Eye (tissue), 1 donor: ENCODE measurements at regions not wholly inside any gene's neighbourhood (a gene's known extent, or its start where the extent isn't known, plus 50 kb on each side); places are given as distances from the start of the nearest gene placed in this dataset.
"Not testable (repeated sequence)": the region's sequence is repeated elsewhere in the genome, so short reads cannot be mapped to it uniquely, and the experiment has no call there.

Source experiments
- DNase-seq: peaks from one replicate; pipeline ENCODE4 v3.0.0-alpha.2; 2015

DNA sequence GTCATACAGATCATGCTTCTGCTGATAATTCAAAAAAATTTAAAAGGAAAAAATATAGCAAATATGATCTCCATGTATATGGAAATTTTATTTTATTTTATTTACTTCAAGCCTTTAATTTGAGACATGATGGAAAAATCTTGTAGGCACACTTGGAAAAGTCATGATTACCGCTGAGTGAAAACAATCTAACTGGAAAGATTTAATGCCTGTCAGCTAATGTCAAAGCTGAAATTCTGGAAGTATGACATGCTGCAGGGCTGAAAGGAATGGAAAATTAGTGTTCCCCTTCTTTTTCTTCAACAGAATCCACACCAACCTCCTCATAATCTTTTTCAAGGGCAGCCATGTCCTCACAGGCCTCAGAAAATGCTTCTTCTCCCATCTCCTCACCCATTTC lies 58.2 kb downstream of the RPRM start:
- DNase-seq, result no peak

DNA sequence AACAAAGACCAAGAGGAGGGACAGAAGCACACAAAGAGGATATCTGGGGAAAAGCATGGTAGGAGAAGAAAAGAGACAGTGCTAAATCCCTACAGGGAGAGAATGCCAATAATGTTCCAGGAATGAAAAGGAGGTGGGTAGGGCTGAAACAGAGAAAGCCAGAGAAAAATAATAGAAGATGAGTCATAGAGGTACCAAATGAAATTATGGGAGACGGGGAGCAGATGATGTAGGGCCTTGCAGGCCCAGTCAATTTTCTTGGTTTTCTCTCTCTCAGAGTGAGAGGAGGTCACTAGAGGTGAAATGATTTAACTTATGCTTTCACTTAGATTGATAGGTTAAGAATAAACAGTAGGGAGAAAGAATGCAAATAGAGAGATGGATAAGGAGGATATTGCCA lies 61.5 kb downstream of the RPRM start:
- DNase-seq, result no peak

DNA sequence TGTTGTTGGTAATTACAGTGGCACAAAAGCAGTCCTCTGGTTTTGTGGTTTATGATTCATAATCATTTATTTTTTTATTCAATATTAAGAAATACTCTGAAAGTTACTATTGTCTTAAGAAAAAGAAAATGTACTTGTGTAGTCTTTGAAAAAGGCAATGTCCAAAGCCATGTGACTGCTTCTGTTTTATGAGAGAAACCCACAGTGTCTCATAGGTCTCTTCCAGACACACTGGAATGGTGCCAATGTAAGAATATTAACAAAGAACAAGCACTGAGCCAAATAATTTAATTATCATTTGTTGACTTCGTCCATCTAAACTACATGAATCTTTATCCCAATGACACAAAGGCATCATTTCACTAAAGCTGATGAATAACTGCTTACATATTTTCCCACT lies 62.5 kb downstream of the RPRM start:
- DNase-seq, result peak; percentile 20

DNA sequence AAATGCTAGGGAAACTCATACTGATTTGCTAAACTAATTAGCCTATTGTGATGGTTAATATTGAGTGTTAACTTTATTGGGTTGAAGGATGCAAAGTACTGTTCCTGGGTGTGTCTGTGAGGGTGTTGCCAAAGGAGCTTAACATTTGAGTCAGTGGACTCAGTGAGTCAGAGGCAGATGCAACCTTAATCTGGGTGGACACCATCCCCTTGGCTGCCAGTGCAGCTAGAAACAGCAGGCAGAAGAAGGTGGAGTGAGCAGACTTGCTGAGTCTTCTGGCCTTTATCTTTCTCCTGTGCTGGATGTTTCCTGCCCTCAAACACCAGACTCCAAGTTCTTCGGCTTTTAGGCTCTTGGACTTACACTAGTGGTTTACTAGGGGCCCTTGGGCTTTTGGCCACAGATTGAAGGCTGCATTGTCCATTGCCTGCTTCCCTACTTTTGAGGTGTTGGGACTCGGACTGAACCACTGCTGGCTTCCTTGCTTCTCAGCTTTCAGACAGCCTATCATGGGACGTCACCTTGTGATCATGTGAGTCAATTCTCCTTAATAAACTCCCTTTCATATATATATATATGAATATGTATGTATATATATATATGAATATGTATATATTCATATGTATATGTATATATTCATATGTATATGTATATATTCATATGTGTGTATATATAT lies 69.7 kb downstream of the RPRM start:
- DNase-seq, result no peak

DNA sequence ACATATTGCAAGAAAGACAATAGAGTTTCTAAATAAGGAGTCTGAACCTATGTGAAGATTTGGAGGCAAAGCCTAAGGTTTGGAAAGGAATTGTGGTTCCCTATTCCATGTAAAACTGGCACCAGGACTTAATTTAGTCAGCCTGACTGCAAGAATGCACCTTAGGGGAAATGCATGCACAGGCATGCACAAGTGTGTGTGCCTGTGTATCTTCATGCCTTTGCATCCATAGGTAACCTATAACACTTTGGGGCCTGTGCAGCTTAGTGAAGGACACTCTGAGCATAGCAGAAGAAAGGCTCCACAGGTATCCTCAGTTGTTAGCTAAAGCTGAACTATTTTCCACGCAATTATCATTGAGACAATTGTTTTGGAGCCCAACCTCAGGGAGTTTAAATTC lies 73.4 kb downstream of the RPRM start:
- no peak for DNase-seq

DNA sequence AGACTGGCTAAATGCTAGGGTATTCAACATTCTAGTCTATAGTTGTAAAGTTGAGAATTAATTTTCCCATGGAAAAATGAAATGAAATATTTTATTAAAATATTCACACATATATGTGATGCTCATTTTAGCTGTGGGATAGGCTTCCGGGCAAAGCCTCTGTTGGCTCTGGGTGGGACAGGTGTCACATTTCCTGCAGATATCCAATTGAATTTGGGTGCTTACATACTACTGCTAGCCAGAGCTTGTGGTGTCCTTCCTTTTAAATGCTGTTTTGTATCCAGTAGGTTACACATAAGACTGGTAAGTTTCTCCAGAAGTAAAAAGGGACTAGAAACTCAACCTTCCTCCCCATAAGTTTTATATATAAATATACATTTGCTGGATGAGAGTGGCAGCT lies 73.8 kb downstream of the RPRM start:
- DNase-seq, result no peak

DNA sequence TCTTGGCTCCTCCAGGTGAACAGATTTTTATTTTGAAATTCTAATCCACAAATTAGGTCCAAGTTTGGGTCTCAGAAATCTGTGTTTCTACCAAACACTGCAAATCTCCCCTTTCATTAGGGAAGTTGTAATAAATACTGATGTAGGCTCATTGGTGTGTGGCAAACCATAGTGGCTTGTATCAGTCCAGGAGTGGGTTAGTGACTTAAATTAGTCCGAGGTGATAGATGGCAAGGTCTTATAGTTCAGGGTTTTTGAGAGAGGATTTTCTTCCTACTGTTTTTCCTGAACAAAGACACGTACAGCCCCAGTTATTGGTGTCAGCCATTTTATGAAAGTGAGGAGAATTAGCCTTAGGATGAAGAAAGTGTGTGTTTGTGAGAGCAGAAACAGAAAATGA lies 74.6 kb downstream of the RPRM start:
- no peak for DNase-seq

DNA sequence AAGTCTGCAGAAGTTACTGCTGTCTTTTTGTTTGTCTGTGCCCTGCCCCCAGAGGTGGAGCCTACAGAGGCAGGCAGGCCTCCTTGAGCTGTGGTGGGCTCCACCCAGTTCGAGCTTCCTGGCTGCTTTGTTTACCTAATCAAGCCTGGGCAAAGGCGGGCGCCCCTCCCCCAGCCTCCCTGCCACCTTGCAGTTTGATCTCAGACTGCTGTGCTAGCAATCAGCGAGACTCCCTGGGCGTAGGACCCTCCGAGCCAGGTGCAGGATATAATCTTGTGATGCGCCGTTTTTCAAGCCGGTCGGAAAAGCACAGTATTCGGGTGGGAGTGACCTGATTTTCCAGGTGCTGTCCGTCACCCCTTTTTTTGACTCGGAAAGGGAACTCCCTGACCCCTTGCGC lies 75.2 kb downstream of the RPRM start:
- not testable (repeated sequence) for DNase-seq

DNA sequence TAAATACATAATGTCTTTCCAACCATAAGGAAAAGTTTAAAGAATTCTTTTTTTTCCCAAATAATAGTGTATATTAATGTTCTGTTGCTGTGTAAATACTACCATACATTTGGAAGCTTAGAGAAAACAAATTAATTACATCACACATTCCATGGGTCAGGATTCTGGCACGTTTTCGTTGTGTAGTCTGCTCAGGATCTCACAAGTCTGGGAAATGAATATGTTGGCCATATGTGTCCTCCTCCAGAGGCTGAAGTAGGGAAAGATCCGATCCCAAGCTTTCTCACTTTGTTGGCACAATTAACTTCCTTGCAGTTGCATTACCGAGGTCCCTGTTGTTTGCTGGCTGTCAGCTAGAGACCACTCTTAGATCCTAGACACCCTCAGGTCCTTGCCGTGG lies 83.9 kb downstream of the RPRM start:
- peak; percentile 11 for DNase-seq

DNA sequence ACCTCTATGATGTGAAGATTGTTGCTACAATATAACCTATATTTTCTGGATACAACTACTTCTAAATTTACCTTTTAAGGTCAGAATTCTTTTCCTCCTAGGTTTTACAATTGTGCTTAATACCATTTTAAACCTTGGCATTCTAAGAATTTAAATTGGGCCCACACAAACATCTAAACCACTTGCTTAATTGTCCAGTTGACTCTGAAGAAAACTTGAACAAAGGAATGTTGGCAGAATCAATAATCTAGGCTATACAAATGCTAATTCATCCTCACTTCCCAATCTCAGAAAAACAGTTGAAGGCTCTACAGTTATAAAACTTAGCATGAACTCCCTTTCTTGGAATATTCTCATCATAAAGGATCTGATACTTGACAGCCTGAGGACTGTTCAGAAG lies 84.3 kb downstream of the RPRM start:
- DNase-seq, result no peak

DNA sequence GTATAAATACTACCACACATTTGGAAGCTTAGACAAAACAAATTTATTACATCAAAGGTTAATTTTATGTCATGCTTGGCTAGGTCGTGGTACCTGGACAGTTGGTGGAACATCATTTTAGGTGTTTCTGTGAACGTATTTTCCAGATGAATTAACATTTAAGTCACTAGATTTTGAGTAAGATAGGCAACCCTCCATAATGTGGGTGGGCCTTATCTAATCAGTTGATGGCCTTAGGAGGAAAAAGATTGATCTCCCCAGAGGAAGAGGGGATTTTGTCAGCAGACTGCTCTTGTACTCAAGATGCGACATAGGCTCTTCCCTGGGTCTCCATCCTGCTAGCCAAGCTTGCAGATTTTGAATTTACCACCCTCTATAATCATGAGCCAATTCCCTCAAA lies 85.0 kb downstream of the RPRM start:
- no peak for DNase-seq

DNA sequence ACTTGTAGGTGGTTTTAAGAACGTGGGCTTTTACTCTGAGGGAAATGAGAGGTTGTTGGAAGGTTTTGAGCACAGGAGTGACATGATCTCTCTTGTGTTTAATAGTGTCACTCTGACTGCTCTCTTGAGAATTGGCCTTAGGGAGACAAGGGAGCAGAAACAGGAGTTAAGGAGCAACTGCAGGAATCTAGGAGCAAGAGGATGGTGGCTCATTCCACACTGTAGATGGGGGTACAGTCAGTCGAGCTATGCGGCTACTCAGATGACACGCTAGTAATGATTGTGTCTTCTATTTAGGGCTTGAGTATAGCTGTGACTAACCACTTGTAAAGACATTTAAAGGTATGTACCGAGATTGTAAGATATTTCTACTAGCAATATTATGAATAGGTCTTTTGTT lies 87.4 kb downstream of the RPRM start:
- no peak for DNase-seq

DNA sequence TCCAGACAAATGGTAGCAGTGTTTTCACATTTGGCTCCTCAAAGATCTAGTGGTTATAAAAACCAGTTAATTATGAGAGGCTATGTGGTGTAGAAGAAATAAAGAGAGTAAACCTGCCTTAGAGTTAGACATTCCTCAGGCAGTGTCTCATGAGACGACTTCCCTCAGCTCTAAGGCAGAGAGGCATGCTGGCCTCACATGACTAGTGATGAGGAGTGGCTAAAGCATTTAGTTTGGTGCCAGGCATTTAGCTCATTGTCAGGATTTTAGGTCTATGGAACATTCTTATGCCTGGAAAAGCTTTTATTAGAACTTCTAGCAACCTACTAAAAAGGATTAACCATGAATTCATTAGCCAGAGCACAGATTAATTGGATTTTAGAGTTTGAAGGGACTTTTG lies 90.3 kb downstream of the RPRM start:
- DNase-seq, result peak; percentile 20

DNA sequence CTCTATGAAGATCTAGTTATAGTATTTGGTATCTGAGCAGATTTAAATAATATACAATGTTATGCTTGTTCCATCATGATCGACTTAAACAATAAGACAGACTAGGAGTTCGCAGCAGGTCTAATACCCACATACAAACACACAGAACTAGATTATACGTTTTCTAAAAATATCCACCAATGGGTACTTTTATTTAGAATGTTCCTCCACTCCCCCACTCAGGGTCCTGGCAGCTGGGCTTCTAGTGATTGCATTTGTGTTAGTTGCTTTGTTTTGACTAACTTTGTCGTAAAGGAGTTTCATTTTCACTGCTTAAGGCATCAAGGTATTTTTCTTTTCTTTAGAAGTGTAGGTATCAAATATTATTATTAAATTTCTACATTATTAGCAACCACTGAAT lies 91.4 kb downstream of the RPRM start:
- DNase-seq, result no peak

DNA sequence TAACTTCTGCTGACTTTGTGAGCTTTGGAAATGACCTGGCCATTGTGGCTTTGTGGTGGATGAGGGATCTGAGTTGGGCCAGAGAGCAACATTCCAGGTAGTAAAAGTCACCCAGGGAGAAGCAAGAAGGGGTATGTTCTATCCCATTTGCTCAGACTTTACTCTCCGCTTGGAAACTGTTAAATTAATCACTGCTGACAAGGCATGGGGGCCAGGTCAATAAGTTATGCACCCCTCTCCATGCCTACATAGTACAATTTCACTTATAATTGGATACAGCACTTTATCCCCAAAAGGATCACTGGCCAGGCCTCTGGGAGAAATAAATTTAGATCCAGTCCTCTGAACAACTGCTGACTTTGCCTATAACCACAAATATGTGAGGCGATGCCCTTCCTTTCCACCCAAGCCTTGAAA lies 92.1 kb downstream of the RPRM start:
- peak; percentile 16 for DNase-seq

DNA sequence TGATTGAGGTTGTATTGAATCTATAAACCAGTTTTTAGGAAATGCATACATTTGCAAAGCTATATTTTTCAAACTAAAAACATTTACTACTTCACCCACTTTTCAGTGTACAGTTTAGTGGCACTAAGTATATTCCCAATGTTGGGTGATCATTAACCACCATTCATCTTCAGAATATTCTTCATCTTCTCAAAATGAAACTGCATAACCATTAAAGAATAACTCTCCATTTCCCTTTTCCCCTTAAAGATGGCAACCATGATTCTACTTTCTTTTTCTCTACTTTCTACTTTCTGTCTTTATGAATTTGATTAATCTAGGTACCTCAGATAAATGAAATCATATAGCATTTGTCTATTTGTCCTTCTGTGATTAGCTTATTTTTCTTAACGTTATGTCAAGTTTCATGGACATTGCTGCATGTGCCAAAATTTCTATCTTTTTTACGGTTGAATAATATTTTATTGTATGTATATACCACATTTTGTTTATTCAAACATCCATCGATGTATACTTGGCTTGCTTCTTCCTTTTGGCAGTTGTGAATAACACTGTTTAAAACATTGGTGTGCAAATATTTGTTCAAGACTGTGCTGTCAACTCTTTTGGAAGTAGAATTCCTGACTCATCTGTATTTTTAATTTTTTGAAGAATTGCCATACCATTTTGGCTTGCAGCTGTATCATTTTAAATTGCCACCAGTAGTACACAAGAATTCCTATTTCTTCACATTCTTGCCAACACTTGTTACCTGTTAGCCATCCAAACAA lies 104.9 kb downstream of the RPRM start:
- no peak for DNase-seq

DNA sequence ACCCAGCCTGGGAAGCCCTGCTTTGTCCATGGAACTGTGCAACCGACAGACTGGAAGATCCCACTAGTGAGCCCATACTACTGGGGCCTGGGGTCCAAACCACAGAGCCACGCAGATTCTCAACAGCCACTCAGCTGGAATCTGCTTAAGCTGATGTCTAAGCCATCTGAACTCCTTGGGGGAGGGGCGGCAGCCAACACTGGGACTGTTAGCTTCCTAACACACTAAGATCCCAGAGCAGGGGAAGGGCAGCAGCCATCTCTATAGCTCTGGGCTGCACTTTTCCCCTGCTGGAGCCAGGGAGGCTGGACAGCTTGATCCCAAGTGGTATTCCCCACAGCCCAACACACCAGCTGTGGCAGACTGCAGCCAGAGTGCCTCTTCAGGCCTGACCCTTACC lies 118.3 kb downstream of the RPRM start:
- DNase-seq, result no peak

DNA sequence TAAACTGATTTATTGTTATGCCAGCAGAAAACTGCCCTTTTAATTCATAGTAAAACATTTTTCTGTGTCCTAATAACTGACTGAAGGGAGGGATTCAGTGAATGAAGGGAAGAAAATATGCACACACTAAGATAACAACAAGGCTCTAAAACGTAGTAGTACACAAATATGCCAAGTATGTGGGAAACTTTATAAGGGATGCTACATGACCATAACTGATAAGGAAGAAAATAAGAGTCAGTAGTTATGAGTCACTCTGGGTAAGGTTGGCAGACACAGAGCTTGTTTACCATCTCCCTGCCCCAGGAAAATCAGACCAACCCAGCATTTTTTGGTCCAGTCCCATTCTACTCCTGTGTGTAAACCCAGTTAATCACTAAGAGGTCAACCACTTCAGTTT lies 124.2 kb downstream of the RPRM start:
- DNase-seq, result no peak

DNA sequence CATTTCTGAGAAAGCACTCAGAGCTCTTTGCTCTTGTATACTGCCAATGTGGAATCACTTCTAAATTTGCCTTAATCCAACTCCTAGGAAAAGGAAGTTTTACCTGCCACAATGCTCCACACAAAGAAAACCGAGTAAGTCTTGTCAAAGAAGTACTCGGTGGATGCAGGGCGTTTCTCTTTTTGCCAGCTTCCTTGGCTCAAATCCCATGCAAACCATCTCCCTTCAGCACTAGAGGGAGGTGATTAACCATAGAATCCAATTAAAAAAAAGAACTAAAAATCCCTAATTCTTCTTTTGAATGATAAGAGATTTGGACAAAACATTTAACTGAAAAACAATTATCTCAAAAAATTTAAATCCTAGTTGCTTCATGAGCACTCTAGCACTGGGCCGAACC lies 129.0 kb downstream of the RPRM start:
- DNase-seq, result no peak

DNA sequence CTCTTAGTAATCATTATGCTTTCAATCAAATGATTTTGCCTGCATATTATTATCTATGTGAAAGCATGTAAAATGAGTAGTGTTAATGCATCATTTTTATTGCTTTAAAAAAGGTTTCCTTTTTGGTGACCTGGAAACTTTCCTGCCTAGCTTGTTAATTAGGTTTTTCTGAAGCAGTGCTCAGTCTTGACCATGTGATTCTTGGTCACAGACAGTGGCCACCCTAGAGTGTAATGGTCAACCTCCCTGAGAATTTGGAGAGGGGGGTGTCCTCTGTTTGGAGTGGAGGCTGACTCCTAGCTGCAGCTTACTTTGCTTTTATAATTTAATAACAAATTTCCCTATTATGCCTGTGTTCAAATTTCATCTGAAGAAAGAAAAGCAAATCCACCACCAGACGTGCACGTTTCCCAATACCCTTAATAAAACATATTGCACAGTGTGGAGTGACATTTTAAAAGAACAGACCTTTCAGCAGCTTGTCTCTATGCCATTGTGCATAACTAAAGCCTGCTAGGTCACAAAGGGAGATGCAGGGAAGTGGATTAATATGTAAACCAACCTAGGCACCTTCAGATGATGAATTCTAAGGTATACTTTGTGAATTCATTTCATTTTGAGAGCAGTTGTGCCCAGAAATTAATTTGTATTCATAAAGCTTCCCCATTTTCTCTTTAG lies 130.6 kb downstream of the RPRM start:
- DNase-seq, result no peak

DNA sequence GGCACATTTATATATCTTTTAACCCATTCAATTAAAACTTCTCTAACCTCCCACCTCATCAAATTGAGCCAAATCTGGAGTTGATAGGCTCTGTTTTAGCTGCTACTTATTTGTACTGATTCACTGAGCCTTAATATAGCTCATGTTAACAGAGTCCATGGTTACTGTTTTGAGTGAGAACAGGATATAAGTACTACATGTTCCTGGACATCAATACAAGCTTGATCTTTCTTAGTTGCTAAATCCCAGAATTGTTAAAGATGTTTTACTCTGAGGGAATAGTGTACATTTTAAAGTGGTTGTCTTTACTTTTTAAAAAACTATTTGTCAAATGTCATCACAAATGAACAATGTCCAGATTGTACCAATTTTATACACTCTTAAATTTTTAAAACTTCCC lies 157.7 kb downstream of the RPRM start:
- no peak for DNase-seq

DNA sequence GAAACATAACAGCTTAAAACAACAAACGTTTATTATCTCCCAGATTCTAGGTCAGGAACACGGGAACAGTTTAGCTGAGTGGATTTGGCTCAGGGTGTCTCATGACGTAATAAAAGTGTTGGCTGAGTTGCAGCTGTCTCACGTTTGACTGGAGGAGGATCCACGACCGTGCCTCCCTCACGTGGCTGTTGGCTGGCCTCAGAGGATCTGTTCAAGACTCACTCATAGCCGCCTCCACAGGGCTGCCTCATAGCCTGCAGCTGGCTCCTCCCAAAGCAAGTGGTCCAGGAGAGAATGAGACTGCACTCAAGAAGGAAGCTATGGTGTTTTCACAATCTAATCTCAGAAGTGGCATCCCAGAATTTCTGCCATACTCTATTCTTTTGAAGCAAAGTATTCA lies 167.1 kb downstream of the RPRM start:
- DNase-seq, result no peak

DNA sequence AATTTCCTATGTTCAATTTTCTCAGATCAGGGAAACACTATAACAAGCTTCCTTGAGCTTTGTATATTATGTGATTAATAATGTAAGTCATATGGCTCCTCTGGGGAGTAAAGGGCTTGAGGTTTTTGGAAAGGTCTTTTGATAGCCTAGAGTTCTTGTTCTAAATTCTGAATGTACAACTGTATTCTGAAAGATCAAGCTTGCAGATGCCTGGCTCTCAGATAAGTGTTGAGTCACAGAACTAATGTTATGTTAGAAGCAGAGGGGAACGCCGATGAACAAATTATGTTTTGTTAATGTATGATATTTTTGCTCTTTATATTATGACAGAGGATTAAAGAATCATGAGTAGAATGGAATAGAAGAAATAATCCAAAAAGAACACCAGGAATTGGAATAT lies 170.1 kb downstream of the RPRM start:
- DNase-seq, result no peak

DNA sequence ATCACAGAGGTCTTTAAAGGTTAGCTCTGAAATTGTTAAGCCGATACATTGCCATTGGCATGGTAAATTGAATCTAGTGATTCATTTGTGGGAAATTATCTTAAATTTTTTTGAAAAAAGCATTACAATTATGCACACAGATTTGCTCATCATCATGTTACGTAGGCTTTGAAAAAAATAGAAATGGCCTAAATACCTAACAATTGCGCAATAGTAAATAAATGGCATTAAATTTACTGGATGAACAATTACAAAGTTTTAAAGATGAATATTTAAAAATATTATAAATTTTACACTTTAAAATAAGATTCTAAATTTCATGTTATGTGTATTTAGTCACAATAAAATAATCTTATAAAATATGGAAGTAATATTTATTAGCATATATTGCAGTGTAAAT lies 171.3 kb downstream of the RPRM start:
- no peak for DNase-seq
